ENCODE measurements at regions not wholly inside any gene's neighbourhood (a gene's known extent, or its start where the extent isn't known, plus 50 kb on each side); places are given as distances from the start of the nearest gene placed in this dataset.

GRCh38 chr13:74197677-74198429 is 63.6 kb upstream of the KLF12 start:
- Histone ChIP-seq H3K27me3 (ENCODE audit: insufficient read depth) (no peaks in the 10 kb centered on the region), H3K4me1 (ENCODE audit: insufficient read depth) (no peaks in the 10 kb centered on the region), H3K4me2 (no peak overlapping the region), H3K79me2 (replicated peaks; ENCODE audit: insufficient read depth) (no peaks in the 10 kb centered on the region), H3K27ac (ENCODE audit: low read depth) (no peak overlapping the region), H3K9me2 (ENCODE audit: insufficient read depth) (no peaks in the 10 kb centered on the region), H3K4me3 (no peak overlapping the region), H3K36me3 (ENCODE audit: insufficient read depth) (no peaks in the 10 kb centered on the region), H2AFZ (peak overlapping the region; percentile 87; the same call in 1 of the 2 replicates), H4K20me1 (replicated peaks; ENCODE audit: insufficient read depth) (no peaks in the 10 kb centered on the region), H3F3A (replicated peaks; ENCODE audit: low read depth) (no peaks in the 10 kb centered on the region)
- Mint-ChIP-seq H3K27ac (no peak overlapping the region), H3K9me3 (peaks cover 6% of the 10 kb centered on the region), H3K27me3 (ENCODE audit: insufficient read depth, low read depth, poor library complexity) (no peaks in the 10 kb centered on the region), H3K4me3 (no peak overlapping the region), H3K36me3 (ENCODE audit: low read depth) (peaks cover 2% of the 10 kb centered on the region; the same call in 1 of the 3 replicates), H3K4me1 (peaks cover 6% of the 10 kb centered on the region; the same call in 1 of the 3 replicates)
- no peak for ATAC-seq
- TF ChIP-seq ZNF331 (CRISPR knock-in tag; IDR thresholded peaks at IDR 0.05; ENCODE audit: low read depth) (no peak), REST (IDR thresholded peaks at IDR 0.05; ENCODE audit: unreplicated experiment) (no peak), CREB1 (CRISPR knock-in tag; IDR thresholded peaks at IDR 0.05; ENCODE audit: low read depth) (no peak), JUNB (IDR thresholded peaks at IDR 0.05; ENCODE audit: unreplicated experiment) (no peak), ZNF462 (CRISPR knock-in tag; IDR thresholded peaks at IDR 0.05) (no peak), EZH2phosphoT487 (IDR thresholded peaks at IDR 0.05; ENCODE audit: unreplicated experiment) (no peak), ETS1 (IDR thresholded peaks at IDR 0.05) (no peak), NANOG (IDR thresholded peaks at IDR 0.05; ENCODE audit: borderline replicate concordance) (no peak), CTCF (conservative IDR thresholded peaks at IDR 0.05; ENCODE audit: low read depth in 2 of 2) (no peak), ZNF114 (CRISPR knock-in tag; IDR thresholded peaks at IDR 0.05) (no peak), POLR2AphosphoS5 (IDR thresholded peaks at IDR 0.05; ENCODE audit: low read depth) (no peak), STAT1 (IDR thresholded peaks at IDR 0.05; ENCODE audit: unreplicated experiment) (no peak), EZH2 (IDR thresholded peaks at IDR 0.05; ENCODE audit: low read depth, unreplicated experiment) (no peak)
- no peak for DNase-seq (ENCODE audit: low spot score)
